IPS DF 6.9 (cell line): ENCODE measurements at regions not wholly inside any gene's neighbourhood (a gene's known extent, or its start where the extent isn't known, plus 50 kb on each side); places are given as distances from the start of the nearest gene placed in this dataset.
A peak's percentile ranks its signal among the peaks of the same experiment; 100 is the strongest.

Experiments used
- DNase-seq: peaks from one replicate; pipeline ENCODE4 v3.0.0-alpha.2; 2013; ENCODE audit warnings: low read depth, low spot score
- H3K27ac ChIP-seq: one replicate; pipeline ENCODE4 v1.5.1; 2013; ENCODE audit warnings: low read length, control low read depth
- H3K27me3 ChIP-seq: 2 replicates; pipeline ENCODE4 v1.6.1; 2013; ENCODE audit warnings: mild to moderate bottlenecking, low read length; ENCODE audit not compliant: control insufficient read depth, insufficient read depth
- H3K36me3 ChIP-seq: 2 replicates; pipeline ENCODE4 v1.6.1; 2013; ENCODE audit warnings: low read length; ENCODE audit not compliant: control insufficient read depth, insufficient read depth
- H3K4me1 ChIP-seq: 2 replicates; pipeline ENCODE4 v1.6.1; 2013; ENCODE audit warnings: low read length; ENCODE audit not compliant: control insufficient read depth, insufficient read depth
- H3K4me3 ChIP-seq: 2 replicates; pipeline ENCODE4 v1.5.1; 2013; ENCODE audit warnings: mild to moderate bottlenecking, low read length
- H3K9me3 ChIP-seq: 2 replicates; pipeline ENCODE4 v1.6.1; 2013; ENCODE audit warnings: low read length, inconsistent platforms; ENCODE audit not compliant: control insufficient read depth, insufficient read depth
- WGBS: extraction: QIAGEN DNeasy Blood & Tissue Kit; methylation state at CpG from one replicate; pipeline ENCODE4 v1.1.7; 2013; ENCODE audit warnings: mixed read lengths, missing lambda C conversion rate; ENCODE audit not compliant: insufficient read length, insufficient coverage; 5-methylcytosine and 5-hydroxymethylcytosine counted together

- no peaks in the 10 kb centered on the region for H3K9me3 ChIP-seq
- no peak overlapping the region for H3K4me3 ChIP-seq
- H3K27ac ChIP-seq, result no peak overlapping the region
- 100% methylated on average over 3 of the region's 3 CpGs for WGBS
- no peaks in the 10 kb centered on the region for H3K36me3 ChIP-seq
- no peak for DNase-seq
- H3K4me1 ChIP-seq, result no peaks in the 10 kb centered on the region
- no peaks in the 10 kb centered on the region for H3K27me3 ChIP-seq
Measured at GRCh38 chr12:125678589-125678993, 613.4 kb downstream of the AACS start.

- WGBS, result 100% methylated on average over 1 of the region's 30 CpGs
- Histone ChIP-seq H3K27ac (no peak overlapping the region), H3K27me3 (no peaks in the 10 kb centered on the region), H3K4me3 (no peak overlapping the region), H3K9me3 (no peaks in the 10 kb centered on the region), H3K4me1 (no peaks in the 10 kb centered on the region), H3K36me3 (no peaks in the 10 kb centered on the region)
- peak; percentile 76 for DNase-seq
Measured at GRCh38 chr12:125683748-125684381, 618.6 kb downstream of the AACS start.

GRCh38 chr12:125684968-125685790, 619.9 kb downstream of the AACS start:
- no CpG with 5 or more reads among the region's 17 CpGs for WGBS
- H3K9me3 ChIP-seq, result no peaks in the 10 kb centered on the region
- no peak for DNase-seq
- no peaks in the 10 kb centered on the region for H3K36me3 ChIP-seq
- no peak overlapping the region for H3K27ac ChIP-seq
- H3K27me3 ChIP-seq, result no peaks in the 10 kb centered on the region
- H3K4me3 ChIP-seq, result no peak overlapping the region
- no peaks in the 10 kb centered on the region for H3K4me1 ChIP-seq

GRCh38 chr12:125685915-125686314, 620.7 kb downstream of the AACS start:
- no CpG with 5 or more reads among the region's 3 CpGs for WGBS
- Histone ChIP-seq H3K27me3 (no peaks in the 10 kb centered on the region), H3K27ac (no peak overlapping the region), H3K4me1 (no peaks in the 10 kb centered on the region), H3K9me3 (no peaks in the 10 kb centered on the region), H3K4me3 (no peak overlapping the region), H3K36me3 (no peaks in the 10 kb centered on the region)
- DNase-seq, result no peak

- Histone ChIP-seq H3K4me3 (no peak overlapping the region), H3K27me3 (no peaks in the 10 kb centered on the region), H3K36me3 (no peaks in the 10 kb centered on the region), H3K27ac (no peak overlapping the region), H3K9me3 (no peaks in the 10 kb centered on the region), H3K4me1 (no peaks in the 10 kb centered on the region)
- no peak for DNase-seq
- WGBS, result no CpG with 5 or more reads among the region's 3 CpGs
Measured at GRCh38 chr12:125687403-125687802, 622.2 kb downstream of the AACS start.

GRCh38 chr12:125687820-125688219, 622.6 kb downstream of the AACS start:
- Histone ChIP-seq H3K27me3 (no peaks in the 10 kb centered on the region), H3K4me1 (no peaks in the 10 kb centered on the region), H3K4me3 (no peak overlapping the region), H3K9me3 (no peaks in the 10 kb centered on the region), H3K27ac (no peak overlapping the region), H3K36me3 (no peaks in the 10 kb centered on the region)
- no CpG with 5 or more reads among the region's 7 CpGs for WGBS
- DNase-seq, result no peak

GRCh38 chr12:125688223-125688622, 623.0 kb downstream of the AACS start:
- WGBS, result no CpG with 5 or more reads among the region's 7 CpGs
- Histone ChIP-seq H3K27me3 (no peaks in the 10 kb centered on the region), H3K4me1 (no peaks in the 10 kb centered on the region), H3K36me3 (no peaks in the 10 kb centered on the region), H3K27ac (no peak overlapping the region), H3K9me3 (no peaks in the 10 kb centered on the region), H3K4me3 (no peak overlapping the region)
- no peak for DNase-seq

- DNase-seq, result no peak
- no peaks in the 10 kb centered on the region for H3K36me3 ChIP-seq
- WGBS, result no CpG with 5 or more reads among the region's 5 CpGs
- no peaks in the 10 kb centered on the region for H3K27me3 ChIP-seq
- H3K27ac ChIP-seq, result no peak overlapping the region
- H3K4me1 ChIP-seq, result no peaks in the 10 kb centered on the region
- no peak overlapping the region for H3K4me3 ChIP-seq
- no peaks in the 10 kb centered on the region for H3K9me3 ChIP-seq
Measured at GRCh38 chr12:125688881-125689280, 623.6 kb downstream of the AACS start.

- no peak for DNase-seq
- no peak overlapping the region for H3K4me3 ChIP-seq
- no peaks in the 10 kb centered on the region for H3K9me3 ChIP-seq
- no peaks in the 10 kb centered on the region for H3K27me3 ChIP-seq
- no peaks in the 10 kb centered on the region for H3K36me3 ChIP-seq
- H3K4me1 ChIP-seq, result no peaks in the 10 kb centered on the region
- WGBS, result no CpG with 5 or more reads among the region's 18 CpGs
- H3K27ac ChIP-seq, result no peak overlapping the region
Measured at GRCh38 chr12:125689576-125690410, 624.6 kb downstream of the AACS start.

- Histone ChIP-seq H3K36me3 (no peaks in the 10 kb centered on the region), H3K4me1 (no peaks in the 10 kb centered on the region), H3K27me3 (no peaks in the 10 kb centered on the region), H3K9me3 (no peaks in the 10 kb centered on the region), H3K27ac (no peak overlapping the region), H3K4me3 (no peak overlapping the region)
- no peak for DNase-seq
- no CpG with 5 or more reads among the region's 9 CpGs for WGBS
Measured at GRCh38 chr12:125690841-125691240, 625.6 kb downstream of the AACS start.
